ENCODE measurements at regions not wholly inside any gene's neighbourhood (a gene's known extent, or its start where the extent isn't known, plus 50 kb on each side); places are given as distances from the start of the nearest gene placed in this dataset.
"Not testable (repeated sequence)": the region's sequence is repeated elsewhere in the genome, so short reads cannot be mapped to it uniquely, and the experiment has no call there.

DNA sequence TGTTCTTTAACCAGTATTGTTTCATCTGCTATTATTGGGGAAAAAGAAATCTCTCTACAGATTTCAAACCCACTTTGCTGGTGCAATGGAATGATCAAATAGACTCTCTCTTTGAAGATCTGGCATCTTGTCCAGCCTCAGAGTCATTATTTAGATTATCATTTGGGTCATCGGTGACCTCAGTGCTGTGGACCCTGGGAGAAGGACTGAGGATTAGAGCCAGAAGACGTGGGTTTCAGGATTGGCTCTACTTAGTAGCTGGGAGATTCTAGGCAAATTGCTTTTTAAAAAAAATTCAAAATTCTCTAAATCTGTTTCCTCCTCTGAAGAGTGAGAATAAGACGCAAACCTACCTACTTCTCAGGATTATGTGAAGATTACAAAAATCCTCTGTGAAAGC is 107.6 kb upstream of the CTAGE1 start:
- intact Hi-C loops (cut with DNase I), result no loop called here
- DNase-seq, result no peak
- no peak for TF ChIP-seq POLR2A (IDR thresholded peaks at IDR 0.05)
- TF ChIP-seq, protein P1, sequence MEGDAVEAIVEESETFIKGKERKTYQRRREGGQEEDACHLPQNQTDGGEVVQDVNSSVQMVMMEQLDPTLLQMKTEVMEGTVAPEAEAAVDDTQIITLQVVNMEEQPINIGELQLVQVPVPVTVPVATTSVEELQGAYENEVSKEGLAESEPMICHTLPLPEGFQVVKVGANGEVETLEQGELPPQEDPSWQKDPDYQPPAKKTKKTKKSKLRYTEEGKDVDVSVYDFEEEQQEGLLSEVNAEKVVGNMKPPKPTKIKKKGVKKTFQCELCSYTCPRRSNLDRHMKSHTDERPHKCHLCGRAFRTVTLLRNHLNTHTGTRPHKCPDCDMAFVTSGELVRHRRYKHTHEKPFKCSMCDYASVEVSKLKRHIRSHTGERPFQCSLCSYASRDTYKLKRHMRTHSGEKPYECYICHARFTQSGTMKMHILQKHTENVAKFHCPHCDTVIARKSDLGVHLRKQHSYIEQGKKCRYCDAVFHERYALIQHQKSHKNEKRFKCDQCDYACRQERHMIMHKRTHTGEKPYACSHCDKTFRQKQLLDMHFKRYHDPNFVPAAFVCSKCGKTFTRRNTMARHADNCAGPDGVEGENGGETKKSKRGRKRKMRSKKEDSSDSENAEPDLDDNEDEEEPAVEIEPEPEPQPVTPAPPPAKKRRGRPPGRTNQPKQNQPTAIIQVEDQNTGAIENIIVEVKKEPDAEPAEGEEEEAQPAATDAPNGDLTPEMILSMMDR (IDR thresholded peaks at IDR 0.05), result no peak
- Histone ChIP-seq H3K27me3 (no peaks in the 10 kb centered on the region), H3K36me3 (no peaks in the 10 kb centered on the region), H3K4me3 (no peak overlapping the region), H3K4me1 (peaks cover 0 to 3% (median 0%) of the 10 kb centered on the region in 3 donors), H3K27ac (no peak overlapping the region), H3K9me3 (no peaks in the 10 kb centered on the region)
- 66 to 67% methylated on average over 3 of the region's 3 CpGs for WGBS, 2 donors

DNA sequence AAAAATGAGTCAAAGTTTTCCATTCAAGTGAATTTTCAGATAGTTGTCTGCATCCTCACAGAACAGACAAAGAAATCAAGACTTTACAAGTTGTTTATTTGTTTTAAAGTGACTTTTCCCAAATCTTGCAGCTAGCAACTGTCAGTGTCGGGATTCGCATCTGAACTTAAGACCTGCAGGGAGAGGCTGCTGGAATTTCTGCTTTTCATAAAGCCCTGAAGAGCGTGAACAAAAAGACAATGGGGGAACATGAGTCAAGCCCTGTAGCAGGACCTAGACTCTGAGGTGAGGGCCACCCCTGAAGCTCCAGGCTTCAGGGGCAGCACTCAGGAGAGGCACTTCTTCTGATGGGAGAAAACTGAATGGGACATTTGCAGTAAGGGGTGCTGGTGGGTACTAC is 108.2 kb upstream of the CTAGE1 start:
- no peak for DNase-seq
- H3K9me3 ChIP-seq, result no peaks in the 10 kb centered on the region
- no peaks in the 10 kb centered on the region for H3K27me3 ChIP-seq
- H3K27ac ChIP-seq, result no peak overlapping the region
- H3K4me1 ChIP-seq, result peaks cover 0 to 3% (median 0%) of the 10 kb centered on the region in 3 donors
- no peak overlapping the region for H3K4me3 ChIP-seq
- 76 to 84% methylated on average over 2 to 3 of the region's 3 CpGs for WGBS, 2 donors
- TF ChIP-seq POLR2A (IDR thresholded peaks at IDR 0.05), result no peak
- TF ChIP-seq, protein P1 (IDR thresholded peaks at IDR 0.05), result no peak
- no peaks in the 10 kb centered on the region for H3K36me3 ChIP-seq
- intact Hi-C loops (cut with DNase I), result no loop called here

DNA sequence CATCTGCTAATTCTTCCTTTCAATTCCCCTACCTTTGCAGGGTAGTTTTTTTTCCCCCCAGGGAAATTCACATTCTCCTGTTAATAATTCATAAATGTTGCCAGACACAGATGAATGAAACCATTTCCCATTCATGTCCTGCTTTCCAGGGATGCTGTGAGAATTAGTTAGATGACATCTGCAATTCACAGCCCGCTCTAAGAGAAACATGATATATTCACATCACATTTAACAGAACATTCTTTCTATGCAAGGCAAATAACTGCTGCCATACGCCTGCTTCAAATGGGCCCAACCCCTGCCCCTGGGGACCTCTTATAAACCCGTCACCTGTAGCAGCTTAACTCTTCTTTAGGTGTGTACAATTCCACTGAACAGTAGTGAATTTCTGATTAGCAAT is 110.6 kb upstream of the CTAGE1 start:
- H3K27ac ChIP-seq, result no peak overlapping the region
- no peaks in the 10 kb centered on the region for H3K27me3 ChIP-seq
- H3K36me3 ChIP-seq, result no peaks in the 10 kb centered on the region
- H3K4me1 ChIP-seq, result peaks cover 0 to 3% (median 0%) of the 10 kb centered on the region in 3 donors
- H3K4me3 ChIP-seq, result no peak overlapping the region
- TF ChIP-seq POLR2A (IDR thresholded peaks at IDR 0.05), result no peak
- TF ChIP-seq, protein P1 (IDR thresholded peaks at IDR 0.05), result no peak
- intact Hi-C loops (cut with DNase I), result no loop called here
- DNase-seq, result no peak
- H3K9me3 ChIP-seq, result no peaks in the 10 kb centered on the region
- 82% methylated on average over 3 of the region's 3 CpGs for WGBS, 2 donors

DNA sequence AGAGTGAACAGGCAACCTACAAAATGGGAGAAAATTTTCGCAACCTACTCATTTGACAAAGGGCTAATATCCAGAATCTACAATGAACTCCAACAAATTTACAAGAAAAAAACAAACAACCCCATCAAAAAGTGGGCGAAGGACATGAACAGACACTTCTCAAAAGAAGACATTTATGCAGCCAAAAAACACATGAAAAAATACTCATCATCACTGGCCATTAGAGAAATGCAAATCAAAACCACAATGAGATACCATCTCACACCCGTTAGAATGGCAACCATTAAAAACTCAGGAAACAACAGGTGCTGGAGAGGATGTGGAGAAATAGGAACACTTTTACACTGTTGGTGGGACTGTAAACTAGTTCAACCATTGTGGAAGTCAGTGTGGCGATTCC is 117.0 kb upstream of the CTAGE1 start:
- H3K27me3 ChIP-seq; H3K4me3 ChIP-seq; H3K36me3 ChIP-seq; intact Hi-C loops (cut with DNase I); H3K9me3 ChIP-seq; H3K4me1 ChIP-seq; H3K27ac ChIP-seq; DNase-seq: not testable (repeated sequence)
- 89 to 100% methylated on average over 1 to 2 of the region's 4 CpGs for WGBS, 2 donors

DNA sequence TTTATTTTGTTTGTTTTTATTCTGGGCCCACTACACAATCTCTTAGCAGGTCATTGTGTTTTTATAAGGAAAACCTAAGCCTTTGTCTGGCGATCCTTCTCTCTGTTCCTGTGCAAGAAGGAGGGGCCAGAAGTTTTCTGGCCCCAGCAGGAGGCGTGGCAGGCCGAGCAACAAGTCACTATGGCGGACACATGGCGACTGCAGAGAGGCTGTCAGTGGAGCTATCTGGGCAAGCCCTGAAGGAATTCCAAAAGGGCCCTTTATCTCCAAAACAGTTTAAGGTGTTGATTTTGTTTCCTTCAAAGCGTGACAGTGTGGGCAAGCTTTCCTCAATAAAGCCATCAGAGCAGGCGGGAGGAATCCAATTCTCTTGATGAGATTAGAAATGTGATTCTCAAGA is 118.8 kb upstream of the CTAGE1 start:
- H3K27me3 ChIP-seq, result no peaks in the 10 kb centered on the region
- H3K27ac ChIP-seq, result no peak overlapping the region
- H3K4me1 ChIP-seq, result no peaks in the 10 kb centered on the region
- TF ChIP-seq POLR2A (IDR thresholded peaks at IDR 0.05), result no peak
- TF ChIP-seq, protein P1 (IDR thresholded peaks at IDR 0.05), result no peak
- DNase-seq, result no peak
- H3K4me3 ChIP-seq, result no peak overlapping the region
- WGBS, 2 donors, result 84 to 88% methylated on average over 5 to 7 of the region's 7 CpGs
- intact Hi-C loops (cut with DNase I), result no loop called here
- no peaks in the 10 kb centered on the region for H3K36me3 ChIP-seq
- H3K9me3 ChIP-seq, result no peaks in the 10 kb centered on the region

DNA sequence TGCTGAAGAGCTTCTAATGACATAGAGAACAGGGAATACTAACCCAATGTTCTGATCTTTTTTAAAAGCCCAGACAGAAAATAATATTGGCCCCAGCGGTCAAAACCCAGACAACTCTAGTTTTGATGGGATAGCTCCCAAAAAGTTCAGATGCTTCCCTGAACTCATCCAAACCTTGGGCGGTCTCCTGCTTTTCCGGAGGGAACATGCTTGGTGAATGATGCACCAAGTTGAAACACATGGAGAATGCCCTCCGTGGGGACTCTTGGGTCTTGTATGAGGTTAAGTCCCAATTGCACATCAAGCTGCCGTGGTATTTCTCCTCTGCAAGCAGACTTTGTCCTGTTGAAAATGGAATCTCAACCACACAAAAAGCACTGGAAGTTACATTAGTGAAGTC is 120.7 kb upstream of the CTAGE1 start:
- H3K4me3 ChIP-seq, result no peak overlapping the region
- 83 to 88% methylated on average over 4 to 5 of the region's 5 CpGs for WGBS, 2 donors
- H3K27ac ChIP-seq, result no peak overlapping the region
- no peaks in the 10 kb centered on the region for H3K9me3 ChIP-seq
- no peaks in the 10 kb centered on the region for H3K36me3 ChIP-seq
- H3K27me3 ChIP-seq, result no peaks in the 10 kb centered on the region
- intact Hi-C loops (cut with DNase I), result no loop called here
- TF ChIP-seq POLR2A (IDR thresholded peaks at IDR 0.05), result no peak
- TF ChIP-seq, protein P1 (IDR thresholded peaks at IDR 0.05), result no peak
- no peak for DNase-seq
- H3K4me1 ChIP-seq, result peaks cover 0 to 6% (median 6%) of the 10 kb centered on the region in 3 donors

Data from esophagus squamous epithelium (tissue), 5 donors.